ENCODE measurements at regions not wholly inside any gene's neighbourhood (a gene's known extent, or its start where the extent isn't known, plus 50 kb on each side); places are given as distances from the start of the nearest gene placed in this dataset.

DNA sequence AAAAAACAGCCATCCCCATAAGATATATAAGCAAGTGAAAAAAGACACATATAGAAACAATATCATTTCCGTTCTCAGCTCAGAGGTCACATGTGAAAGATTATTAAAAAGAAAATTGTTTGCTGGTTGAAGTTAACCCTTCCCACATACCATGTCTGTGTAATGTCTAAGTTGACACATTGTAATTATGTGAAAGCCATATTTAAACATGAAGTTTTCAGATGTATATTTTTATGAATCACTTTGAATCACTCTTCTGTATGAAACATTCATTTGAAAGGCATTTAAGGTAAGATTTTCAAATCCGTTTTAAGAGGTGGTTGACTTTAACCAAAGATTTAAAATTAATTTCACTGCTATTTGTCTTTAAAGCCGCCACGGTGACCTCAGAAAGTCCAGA, 441.9 kb downstream of the RND3 start:
- TF ChIP-seq, protein P1, sequence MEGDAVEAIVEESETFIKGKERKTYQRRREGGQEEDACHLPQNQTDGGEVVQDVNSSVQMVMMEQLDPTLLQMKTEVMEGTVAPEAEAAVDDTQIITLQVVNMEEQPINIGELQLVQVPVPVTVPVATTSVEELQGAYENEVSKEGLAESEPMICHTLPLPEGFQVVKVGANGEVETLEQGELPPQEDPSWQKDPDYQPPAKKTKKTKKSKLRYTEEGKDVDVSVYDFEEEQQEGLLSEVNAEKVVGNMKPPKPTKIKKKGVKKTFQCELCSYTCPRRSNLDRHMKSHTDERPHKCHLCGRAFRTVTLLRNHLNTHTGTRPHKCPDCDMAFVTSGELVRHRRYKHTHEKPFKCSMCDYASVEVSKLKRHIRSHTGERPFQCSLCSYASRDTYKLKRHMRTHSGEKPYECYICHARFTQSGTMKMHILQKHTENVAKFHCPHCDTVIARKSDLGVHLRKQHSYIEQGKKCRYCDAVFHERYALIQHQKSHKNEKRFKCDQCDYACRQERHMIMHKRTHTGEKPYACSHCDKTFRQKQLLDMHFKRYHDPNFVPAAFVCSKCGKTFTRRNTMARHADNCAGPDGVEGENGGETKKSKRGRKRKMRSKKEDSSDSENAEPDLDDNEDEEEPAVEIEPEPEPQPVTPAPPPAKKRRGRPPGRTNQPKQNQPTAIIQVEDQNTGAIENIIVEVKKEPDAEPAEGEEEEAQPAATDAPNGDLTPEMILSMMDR (IDR thresholded peaks at IDR 0.05), result no peak
- TF ChIP-seq POLR2AphosphoS5 (IDR thresholded peaks at IDR 0.05), result no peak
- TF ChIP-seq EP300 (IDR thresholded peaks at IDR 0.05), result no peak
- TF ChIP-seq POLR2A (IDR thresholded peaks at IDR 0.05), result no peak

Measured in stomach (tissue), 4 donors.